AG09319 (cell line): ENCODE measurements at regions not wholly inside any gene's neighbourhood (a gene's known extent, or its start where the extent isn't known, plus 50 kb on each side); places are given as distances from the start of the nearest gene placed in this dataset.

Source experiments
- DNase-seq: peaks from one replicate; pipeline ENCODE4 v3.0.0-alpha.2; 2010; ENCODE audit warnings: low read depth; ENCODE audit errors: extremely low read depth
- TF ChIP-seq, protein P1 (sequence below): IDR thresholded peaks from 2 replicates; pipeline ENCODE4 v1.5.1; 2011; ENCODE audit warnings: low read depth, mild to moderate bottlenecking, inconsistent platforms, low read length, moderate library complexity

DNA sequence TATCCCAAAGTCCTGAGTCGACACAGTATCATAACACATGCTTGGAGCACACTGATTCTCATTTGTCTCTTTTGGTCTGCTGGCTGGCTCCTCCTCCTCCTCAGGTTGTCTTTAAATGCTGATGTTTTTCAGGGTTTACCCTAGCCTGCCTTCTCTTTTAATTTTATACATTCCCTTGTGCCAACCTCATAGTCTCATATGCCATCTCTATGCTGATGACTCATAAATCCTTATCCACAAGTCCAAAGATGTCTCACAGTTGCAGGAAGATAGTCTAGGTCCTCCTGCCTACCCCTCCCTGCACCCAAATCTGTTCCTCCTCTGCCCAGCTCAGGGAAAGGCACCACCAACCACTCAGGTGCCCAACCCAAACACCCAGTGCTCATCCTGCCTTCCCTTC is 108.3 kb downstream of the SIPA1L2 start:
- no peak for DNase-seq
- TF ChIP-seq, protein P1, sequence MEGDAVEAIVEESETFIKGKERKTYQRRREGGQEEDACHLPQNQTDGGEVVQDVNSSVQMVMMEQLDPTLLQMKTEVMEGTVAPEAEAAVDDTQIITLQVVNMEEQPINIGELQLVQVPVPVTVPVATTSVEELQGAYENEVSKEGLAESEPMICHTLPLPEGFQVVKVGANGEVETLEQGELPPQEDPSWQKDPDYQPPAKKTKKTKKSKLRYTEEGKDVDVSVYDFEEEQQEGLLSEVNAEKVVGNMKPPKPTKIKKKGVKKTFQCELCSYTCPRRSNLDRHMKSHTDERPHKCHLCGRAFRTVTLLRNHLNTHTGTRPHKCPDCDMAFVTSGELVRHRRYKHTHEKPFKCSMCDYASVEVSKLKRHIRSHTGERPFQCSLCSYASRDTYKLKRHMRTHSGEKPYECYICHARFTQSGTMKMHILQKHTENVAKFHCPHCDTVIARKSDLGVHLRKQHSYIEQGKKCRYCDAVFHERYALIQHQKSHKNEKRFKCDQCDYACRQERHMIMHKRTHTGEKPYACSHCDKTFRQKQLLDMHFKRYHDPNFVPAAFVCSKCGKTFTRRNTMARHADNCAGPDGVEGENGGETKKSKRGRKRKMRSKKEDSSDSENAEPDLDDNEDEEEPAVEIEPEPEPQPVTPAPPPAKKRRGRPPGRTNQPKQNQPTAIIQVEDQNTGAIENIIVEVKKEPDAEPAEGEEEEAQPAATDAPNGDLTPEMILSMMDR, result no peak

DNA sequence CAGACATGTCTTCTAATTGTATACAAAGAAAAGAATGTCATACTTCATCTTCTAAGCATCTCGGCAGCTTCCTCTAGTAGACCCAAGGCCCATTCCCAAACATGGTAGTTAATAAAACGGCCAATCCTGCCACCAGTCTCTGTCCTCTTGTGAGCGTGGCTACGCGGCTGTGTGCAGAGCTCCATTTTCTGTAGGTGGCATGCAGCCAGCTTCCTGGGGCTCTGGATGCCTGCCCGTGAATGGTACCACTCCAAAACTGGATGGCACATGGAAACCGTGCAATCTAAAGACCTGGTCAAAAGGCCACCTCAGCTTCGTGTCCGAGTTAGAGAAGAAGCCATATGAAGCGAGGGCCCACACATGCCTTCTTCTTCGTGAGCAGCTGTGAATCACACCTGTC is 110.7 kb downstream of the SIPA1L2 start:
- no peak for DNase-seq
- TF ChIP-seq, protein P1, result no peak

DNA sequence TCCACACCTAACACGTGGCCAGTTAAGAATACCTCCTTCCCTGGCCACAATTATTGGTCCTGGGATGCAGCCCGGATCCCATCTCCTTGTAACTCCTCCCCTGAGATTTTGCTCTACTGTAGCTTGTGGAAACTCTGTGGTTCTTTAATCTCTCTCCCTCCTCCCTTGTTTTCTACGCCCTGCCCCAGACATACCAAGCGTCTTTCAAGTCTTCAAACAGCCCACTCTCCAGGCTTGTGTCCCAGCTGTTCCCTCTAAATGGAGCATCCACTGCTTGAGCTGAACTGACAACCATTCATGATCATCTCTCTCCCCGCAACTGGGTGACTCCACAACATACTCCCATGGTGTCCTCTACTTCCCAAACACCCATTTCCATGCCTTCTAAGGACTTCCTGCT is 111.6 kb downstream of the SIPA1L2 start:
- DNase-seq, result no peak
- TF ChIP-seq, protein P1, result no peak

DNA sequence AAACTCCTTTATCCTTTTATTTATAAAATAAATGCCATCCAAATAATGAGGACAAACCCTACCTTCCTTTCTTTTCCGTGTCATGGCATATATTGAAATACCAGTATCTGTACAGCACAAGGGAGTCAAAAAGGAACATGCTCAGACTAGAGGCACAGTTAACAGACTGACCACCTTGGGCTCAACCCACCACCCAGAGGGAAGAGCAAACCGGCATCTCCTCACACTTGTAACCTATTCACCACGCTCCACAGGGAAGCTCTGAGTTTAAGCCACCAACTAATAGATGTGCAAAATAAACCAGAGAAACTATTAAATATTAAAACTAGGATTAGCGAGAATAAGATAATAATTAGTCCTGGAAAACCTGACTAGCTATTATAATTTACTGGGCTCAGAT is 112.7 kb downstream of the SIPA1L2 start:
- TF ChIP-seq, protein P1, result no peak

DNA sequence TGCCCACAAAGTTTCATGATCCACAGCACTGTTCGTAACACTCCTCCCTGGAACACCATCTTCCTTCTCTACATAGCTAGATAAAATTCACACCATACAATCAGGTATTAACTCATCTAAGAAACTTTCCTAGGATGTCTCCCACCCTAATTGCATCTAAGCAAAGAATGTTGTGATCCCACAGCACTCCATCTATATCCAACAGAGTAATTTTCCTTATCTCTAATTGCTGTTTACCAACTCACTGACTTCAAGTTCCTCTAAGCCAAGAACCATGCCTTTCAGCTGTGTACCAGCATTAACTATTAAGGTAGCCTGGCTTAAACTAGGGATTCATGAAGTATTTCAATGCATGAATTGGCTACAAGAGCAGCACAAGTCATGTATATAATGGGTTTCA is 114.2 kb downstream of the SIPA1L2 start:
- no peak for DNase-seq
- TF ChIP-seq, protein P1, result no peak

More for the DNA sequence above, 112.7 kb downstream of the SIPA1L2 start:
- no peak for DNase-seq

DNA sequence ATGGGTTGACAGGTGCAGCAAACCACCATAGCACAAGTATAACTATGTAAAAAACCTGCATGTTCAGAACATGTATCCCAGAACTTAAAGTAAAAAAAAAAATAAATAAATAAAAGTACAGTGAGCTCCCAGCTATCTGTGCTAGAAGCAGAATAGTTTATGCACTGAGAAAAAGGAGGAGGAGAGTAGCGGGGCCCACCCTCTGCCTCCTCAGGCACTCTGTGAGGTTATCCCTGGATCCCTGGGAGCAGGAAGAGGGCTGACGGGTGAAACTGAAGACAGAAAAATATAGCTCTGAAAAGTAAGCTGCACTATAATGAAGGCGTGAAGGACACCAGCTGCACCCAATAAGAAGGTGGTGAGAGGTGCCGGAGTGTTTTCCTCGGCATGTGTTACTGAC is 117.2 kb downstream of the SIPA1L2 start:
- DNase-seq, result no peak
- TF ChIP-seq, protein P1, result no peak

DNA sequence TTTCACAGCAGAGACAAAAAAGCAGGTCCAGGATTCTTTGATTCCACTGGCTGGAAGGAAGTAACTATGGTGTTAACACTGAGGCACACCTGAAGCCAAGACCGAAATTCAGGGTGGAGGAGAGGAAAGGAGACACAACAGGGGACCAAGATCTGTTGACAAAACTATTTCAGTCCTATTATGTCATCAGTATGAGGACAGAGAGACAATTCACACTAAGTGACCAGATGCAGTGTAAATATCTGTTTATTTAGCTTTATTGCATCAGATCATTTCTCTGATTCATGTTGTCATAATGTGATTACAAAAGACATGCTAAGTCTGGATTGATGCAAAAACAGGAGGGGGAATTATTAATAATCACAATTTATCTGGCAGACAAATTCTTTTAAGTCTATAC is 118.8 kb downstream of the SIPA1L2 start:
- no peak for DNase-seq
- TF ChIP-seq, protein P1, result no peak
